ENCODE measurements at regions not wholly inside any gene's neighbourhood (a gene's known extent, or its start where the extent isn't known, plus 50 kb on each side); places are given as distances from the start of the nearest gene placed in this dataset.

DNA sequence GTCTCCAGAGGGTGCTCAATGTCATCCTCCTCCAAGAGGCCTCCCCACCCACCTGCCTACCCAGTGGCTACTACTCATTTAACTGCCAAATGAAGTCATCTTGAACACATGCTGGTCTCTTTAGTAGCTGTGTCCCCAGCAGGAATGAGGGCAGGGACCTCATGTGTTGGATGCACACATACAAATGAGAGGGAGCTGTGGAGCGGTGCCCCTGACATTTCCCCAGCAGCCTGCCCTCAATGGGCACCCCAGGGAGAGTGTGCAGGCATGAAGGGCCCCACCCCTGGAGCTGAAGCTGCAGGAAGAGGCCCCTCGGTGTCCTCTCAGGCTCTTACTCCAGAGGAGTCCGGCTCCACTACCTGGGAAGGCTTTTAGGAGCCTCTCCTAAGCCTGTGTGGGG, 1322.7 kb downstream of the UQCRFS1 start:
- Histone ChIP-seq H3K79me2 (ENCODE audit: insufficient read depth, low read length) (no peaks in the 10 kb centered on the region), H3K4me2 (ENCODE audit: low read depth, low read length, poor library complexity, severe bottlenecking) (no peak overlapping the region), H3K4me1 (ENCODE audit: insufficient read depth, low read length, poor library complexity, severe bottlenecking) (no peaks in the 10 kb centered on the region), H3K9me3 (ENCODE audit: insufficient read depth, low read depth, low read length) (peaks cover 12% of the 10 kb centered on the region; the same call in 1 of the 2 replicates), H3K27me3 (ENCODE audit: insufficient read depth, low read length, poor library complexity, severe bottlenecking) (no peaks in the 10 kb centered on the region), H4K20me1 (ENCODE audit: insufficient read depth, low read length, poor library complexity, severe bottlenecking) (no peaks in the 10 kb centered on the region), H2AFZ (ENCODE audit: low read length) (no peak overlapping the region), H3K9me2 (replicated peaks; ENCODE audit: low read depth, low read length) (no peaks in the 10 kb centered on the region), H3K36me3 (ENCODE audit: insufficient read depth, low read length) (no peaks in the 10 kb centered on the region), H3F3A (ENCODE audit: low read depth) (no peaks in the 10 kb centered on the region), H3K9ac (ENCODE audit: low read depth, low read length, poor library complexity, severe bottlenecking) (no peak overlapping the region), H3K4me3 (ENCODE audit: low read length, poor library complexity, severe bottlenecking) (no peak overlapping the region)
- TF ChIP-seq, protein P1, sequence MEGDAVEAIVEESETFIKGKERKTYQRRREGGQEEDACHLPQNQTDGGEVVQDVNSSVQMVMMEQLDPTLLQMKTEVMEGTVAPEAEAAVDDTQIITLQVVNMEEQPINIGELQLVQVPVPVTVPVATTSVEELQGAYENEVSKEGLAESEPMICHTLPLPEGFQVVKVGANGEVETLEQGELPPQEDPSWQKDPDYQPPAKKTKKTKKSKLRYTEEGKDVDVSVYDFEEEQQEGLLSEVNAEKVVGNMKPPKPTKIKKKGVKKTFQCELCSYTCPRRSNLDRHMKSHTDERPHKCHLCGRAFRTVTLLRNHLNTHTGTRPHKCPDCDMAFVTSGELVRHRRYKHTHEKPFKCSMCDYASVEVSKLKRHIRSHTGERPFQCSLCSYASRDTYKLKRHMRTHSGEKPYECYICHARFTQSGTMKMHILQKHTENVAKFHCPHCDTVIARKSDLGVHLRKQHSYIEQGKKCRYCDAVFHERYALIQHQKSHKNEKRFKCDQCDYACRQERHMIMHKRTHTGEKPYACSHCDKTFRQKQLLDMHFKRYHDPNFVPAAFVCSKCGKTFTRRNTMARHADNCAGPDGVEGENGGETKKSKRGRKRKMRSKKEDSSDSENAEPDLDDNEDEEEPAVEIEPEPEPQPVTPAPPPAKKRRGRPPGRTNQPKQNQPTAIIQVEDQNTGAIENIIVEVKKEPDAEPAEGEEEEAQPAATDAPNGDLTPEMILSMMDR (conservative IDR thresholded peaks at IDR 0.05; ENCODE audit: low read length): no peak
- no peak for TF ChIP-seq EZH2phosphoT487 (IDR thresholded peaks at IDR 0.05; ENCODE audit: borderline replicate concordance)

DNA sequence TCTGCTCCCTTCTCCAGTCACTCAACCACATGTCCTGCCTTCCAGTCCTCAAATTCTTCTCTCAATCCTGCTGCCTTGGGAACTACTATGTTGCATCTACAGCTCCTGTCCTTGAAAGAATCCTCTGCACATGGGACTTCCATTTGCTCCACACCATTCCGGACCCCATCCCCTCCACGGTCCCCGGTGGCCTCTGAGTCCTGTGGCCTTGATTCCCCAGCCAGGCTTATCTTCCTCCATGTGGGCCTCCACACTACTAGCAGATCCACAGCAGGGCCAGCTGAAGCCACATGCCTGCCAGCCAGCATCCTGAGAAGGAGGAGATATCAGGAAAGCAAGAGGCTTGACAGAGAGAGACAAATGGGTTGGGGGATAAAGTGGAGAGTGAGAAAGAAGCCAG, 1323.8 kb downstream of the UQCRFS1 start:
- H3K9me3 ChIP-seq (ENCODE audit: insufficient read depth, low read depth, low read length): peaks cover 14% of the 10 kb centered on the region; the same call in 1 of the 2 replicates
- H3K9me2 ChIP-seq (replicated peaks; ENCODE audit: low read depth, low read length): no peaks in the 10 kb centered on the region
- no peak for TF ChIP-seq EZH2phosphoT487 (IDR thresholded peaks at IDR 0.05; ENCODE audit: borderline replicate concordance)
- TF ChIP-seq, protein P1 (conservative IDR thresholded peaks at IDR 0.05; ENCODE audit: low read length): no peak
- no peaks in the 10 kb centered on the region for H3K79me2 ChIP-seq (ENCODE audit: insufficient read depth, low read length)
- no peak overlapping the region for H3K9ac ChIP-seq (ENCODE audit: low read depth, low read length, poor library complexity, severe bottlenecking)
- H3F3A ChIP-seq (ENCODE audit: low read depth): no peaks in the 10 kb centered on the region
- no peaks in the 10 kb centered on the region for H3K4me1 ChIP-seq (ENCODE audit: insufficient read depth, low read length, poor library complexity, severe bottlenecking)
- H3K4me2 ChIP-seq (ENCODE audit: low read depth, low read length, poor library complexity, severe bottlenecking): no peak overlapping the region
- no peaks in the 10 kb centered on the region for H4K20me1 ChIP-seq (ENCODE audit: insufficient read depth, low read length, poor library complexity, severe bottlenecking)
- no peak overlapping the region for H3K4me3 ChIP-seq (ENCODE audit: low read length, poor library complexity, severe bottlenecking)
- no peaks in the 10 kb centered on the region for H3K36me3 ChIP-seq (ENCODE audit: insufficient read depth, low read length)
- H3K27me3 ChIP-seq (ENCODE audit: insufficient read depth, low read length, poor library complexity, severe bottlenecking): no peaks in the 10 kb centered on the region
- no peak overlapping the region for H2AFZ ChIP-seq (ENCODE audit: low read length)

DNA sequence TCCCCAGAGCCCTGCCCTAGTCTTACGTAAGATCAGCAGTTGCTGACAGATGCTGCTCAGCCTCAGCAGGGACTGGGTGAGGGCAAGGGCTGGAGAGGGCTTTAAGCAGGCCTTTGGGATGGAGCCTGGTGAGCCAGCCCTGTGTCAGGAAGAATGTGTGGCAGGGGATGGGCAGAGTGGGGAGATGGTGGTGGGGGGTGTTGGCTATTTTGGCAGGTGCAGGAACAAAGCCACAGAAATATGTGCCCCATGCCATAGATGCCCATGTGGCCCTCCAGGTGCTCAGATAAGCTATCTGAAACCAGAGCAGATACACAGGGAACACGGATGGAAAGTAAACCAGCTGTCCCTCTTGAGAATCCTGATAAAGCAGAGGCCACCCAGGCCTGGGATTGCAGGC, 1325.0 kb downstream of the UQCRFS1 start:
- no peaks in the 10 kb centered on the region for H3K79me2 ChIP-seq (ENCODE audit: insufficient read depth, low read length)

More for the DNA sequence above, 1325.0 kb downstream of the UQCRFS1 start:
- no peaks in the 10 kb centered on the region for H3F3A ChIP-seq (ENCODE audit: low read depth)
- no peaks in the 10 kb centered on the region for H4K20me1 ChIP-seq (ENCODE audit: insufficient read depth, low read length, poor library complexity, severe bottlenecking)
- peaks cover 13% of the 10 kb centered on the region; the same call in 1 of the 2 replicates for H3K9me3 ChIP-seq (ENCODE audit: insufficient read depth, low read depth, low read length)
- H3K9ac ChIP-seq (ENCODE audit: low read depth, low read length, poor library complexity, severe bottlenecking): no peak overlapping the region
- no peak overlapping the region for H2AFZ ChIP-seq (ENCODE audit: low read length)
- H3K36me3 ChIP-seq (ENCODE audit: insufficient read depth, low read length): no peaks in the 10 kb centered on the region
- TF ChIP-seq, protein P1 (conservative IDR thresholded peaks at IDR 0.05; ENCODE audit: low read length): no peak
- TF ChIP-seq EZH2phosphoT487 (IDR thresholded peaks at IDR 0.05; ENCODE audit: borderline replicate concordance): no peak
- no peaks in the 10 kb centered on the region for H3K9me2 ChIP-seq (replicated peaks; ENCODE audit: low read depth, low read length)
- no peak overlapping the region for H3K4me2 ChIP-seq (ENCODE audit: low read depth, low read length, poor library complexity, severe bottlenecking)
- no peak overlapping the region for H3K4me3 ChIP-seq (ENCODE audit: low read length, poor library complexity, severe bottlenecking)
- H3K27me3 ChIP-seq (ENCODE audit: insufficient read depth, low read length, poor library complexity, severe bottlenecking): no peaks in the 10 kb centered on the region
- no peaks in the 10 kb centered on the region for H3K4me1 ChIP-seq (ENCODE audit: insufficient read depth, low read length, poor library complexity, severe bottlenecking)

Data from Loucy (cell line).